Stimulated activated CD8-positive, alpha-beta memory T cell treated with anti-CD3 and anti-CD28 coated beads, Interleukin-7, amount 100 ng/mL, for 48 hours (primary cell): ENCODE measurements at regions not wholly inside any gene's neighbourhood (a gene's known extent, or its start where the extent isn't known, plus 50 kb on each side); places are given as distances from the start of the nearest gene placed in this dataset.
"Not testable (repeated sequence)": the region's sequence is repeated elsewhere in the genome, so short reads cannot be mapped to it uniquely, and the experiment has no call there.

Experiments
- DNase-seq, 2 donors: peaks; one replicate each; pipeline ENCODE4 v3.0.0-alpha.2; 2020; ENCODE audit warnings: low read depth in 1 of 2; ENCODE audit errors: extremely low read depth in 1 of 2

GRCh38 chr6:148016013-148016412 is 326.6 kb upstream of the SASH1 start:
- no peak for DNase-seq

DNA sequence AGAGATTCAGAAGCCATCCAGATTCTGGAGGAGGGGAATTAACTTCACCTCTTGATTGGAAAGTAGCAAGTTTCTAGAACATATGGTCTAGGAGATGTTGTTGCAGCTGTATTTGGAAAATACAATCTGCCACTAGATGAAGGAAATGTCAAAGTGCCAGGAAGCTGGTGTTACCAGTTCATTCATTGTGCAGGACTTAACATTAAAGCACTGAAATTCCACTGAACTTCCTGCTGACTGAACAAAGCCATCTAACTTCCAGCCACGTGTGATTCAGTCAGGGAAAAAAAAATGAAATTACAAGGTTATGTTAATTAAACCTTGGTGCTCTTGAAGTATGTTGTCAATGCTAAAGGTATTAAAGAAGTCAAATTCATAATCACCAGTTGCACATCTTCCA is 321.5 kb upstream of the SASH1 start:
- DNase-seq, result no peak

GRCh38 chr6:148021699-148022098 is 320.9 kb upstream of the SASH1 start:
- no peak for DNase-seq

- not testable (repeated sequence) for DNase-seq
Observed at GRCh38 chr6:148022279-148022678, 320.4 kb upstream of the SASH1 start.

DNA sequence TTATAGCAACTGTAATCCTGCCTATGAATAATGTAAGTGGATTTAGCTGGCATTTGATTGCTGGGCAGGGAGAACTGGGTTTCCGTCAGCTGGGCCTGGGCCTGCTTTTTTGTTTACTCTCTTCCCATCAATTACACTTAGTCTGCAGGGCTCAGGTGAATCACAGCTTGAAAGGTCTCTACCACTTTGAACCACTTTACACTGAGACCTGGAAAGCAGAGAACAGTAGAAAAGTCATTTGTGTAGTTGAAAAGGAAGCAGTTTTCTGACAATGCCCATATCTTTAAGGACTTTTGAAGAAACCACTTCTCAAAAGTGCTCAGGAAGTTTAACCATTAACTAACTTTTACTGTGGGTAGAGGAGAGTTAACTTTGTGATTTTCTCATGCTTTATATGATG is 315.4 kb upstream of the SASH1 start:
- DNase-seq, result no peak

GRCh38 chr6:148035806-148036390 is 306.7 kb upstream of the SASH1 start:
- no peak for DNase-seq

DNA sequence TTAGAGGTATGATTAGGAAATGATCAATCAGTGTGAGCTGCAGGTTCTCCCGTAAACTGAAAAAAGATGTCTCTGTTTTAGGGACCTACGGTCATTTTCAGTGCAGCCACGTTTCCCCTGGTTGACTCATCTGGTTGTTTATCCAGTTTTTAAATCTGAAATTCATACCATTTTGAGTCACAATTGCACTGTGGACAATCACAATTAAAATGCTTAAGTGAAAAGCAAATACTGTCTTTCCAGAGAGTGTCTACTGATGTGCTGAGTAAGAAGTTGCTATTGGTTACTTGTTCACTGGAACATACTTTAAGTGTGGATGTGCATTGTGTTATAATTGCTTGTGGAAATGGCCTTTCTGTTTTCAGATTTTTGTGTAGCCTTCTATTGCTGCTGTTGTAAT is 305.1 kb upstream of the SASH1 start:
- no peak for DNase-seq

DNA sequence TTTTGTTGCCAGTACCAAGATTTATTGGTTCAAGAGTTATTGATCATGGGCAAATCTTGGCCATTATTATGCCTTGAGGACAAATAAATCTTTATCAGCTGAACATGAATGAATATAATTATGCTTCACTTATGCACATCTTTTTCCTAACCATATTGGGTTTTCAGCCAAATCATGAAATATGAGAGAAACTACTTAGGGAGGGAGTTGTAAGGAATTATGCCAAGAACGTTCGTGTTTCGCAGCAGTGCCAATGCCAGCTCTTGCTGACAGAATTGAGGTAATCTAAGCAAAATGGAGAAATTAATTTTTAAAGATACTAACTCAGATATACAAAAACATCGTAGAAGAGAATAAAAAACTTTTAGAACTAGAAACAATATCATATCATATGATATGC is 301.1 kb upstream of the SASH1 start:
- DNase-seq, result no peak

GRCh38 chr6:148042536-148042935 is 300.1 kb upstream of the SASH1 start:
- no peak for DNase-seq

DNA sequence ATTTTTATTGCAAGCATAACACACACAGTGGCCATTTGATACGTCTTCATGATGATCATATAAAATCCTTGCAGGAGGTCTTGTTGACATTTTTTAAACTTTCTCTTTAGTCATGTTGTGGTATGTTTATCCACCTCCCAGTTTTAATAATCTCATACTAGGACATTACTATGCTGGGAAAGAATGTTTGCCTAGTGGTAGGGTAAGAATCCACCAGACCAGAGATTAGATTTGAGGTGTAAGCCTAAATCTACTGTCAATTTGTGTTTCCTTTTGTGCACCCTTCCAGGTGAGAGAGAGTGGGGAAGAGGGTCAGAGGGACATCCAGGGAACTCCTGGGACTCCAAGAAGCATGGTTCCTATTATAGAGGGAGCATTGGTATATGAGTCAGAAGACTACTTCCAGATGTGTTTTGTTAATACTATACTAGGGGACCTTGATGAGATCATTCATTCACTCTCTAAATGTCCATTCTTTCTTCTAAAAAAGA is 298.3 kb upstream of the SASH1 start:
- DNase-seq, result no peak

GRCh38 chr6:148044921-148045320 is 297.7 kb upstream of the SASH1 start:
- DNase-seq, result no peak

DNA sequence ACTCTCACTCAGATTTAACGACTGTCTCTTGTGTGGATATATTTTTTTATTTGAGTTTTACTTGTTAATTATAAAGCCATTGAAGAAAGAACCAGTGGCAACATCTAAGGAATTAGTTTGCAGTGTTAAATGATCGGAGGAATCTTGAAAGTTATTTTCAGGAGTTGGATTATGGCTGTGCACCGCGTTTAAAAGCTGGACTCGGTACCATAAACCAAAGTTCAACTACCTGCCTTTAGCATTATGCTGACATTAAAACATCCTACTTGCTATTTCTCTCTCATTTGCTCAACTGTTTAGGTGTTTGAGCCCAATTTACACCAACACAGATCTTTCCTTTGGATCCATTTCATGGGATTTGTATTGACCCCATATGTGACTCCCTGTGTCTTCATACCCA is 289.4 kb upstream of the SASH1 start:
- no peak for DNase-seq

DNA sequence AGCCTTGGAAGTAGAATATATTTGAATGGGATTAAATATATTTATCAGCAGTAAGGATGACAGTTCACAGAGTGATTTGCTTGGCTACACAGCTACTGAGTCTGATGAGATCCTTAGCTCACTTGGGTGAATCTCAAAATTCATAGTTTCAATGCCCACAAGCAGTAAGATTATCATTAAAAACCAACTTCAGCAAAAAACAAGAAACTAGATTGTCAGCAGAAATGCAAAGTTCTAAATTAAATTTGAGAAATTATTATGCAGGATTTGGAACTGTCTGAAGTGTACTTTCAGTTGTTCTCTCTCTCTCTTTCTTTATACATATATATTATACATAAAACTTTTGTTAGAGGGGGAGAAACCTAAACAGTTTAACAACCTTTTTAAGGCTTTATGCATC is 288.8 kb upstream of the SASH1 start:
- DNase-seq, result no peak

DNA sequence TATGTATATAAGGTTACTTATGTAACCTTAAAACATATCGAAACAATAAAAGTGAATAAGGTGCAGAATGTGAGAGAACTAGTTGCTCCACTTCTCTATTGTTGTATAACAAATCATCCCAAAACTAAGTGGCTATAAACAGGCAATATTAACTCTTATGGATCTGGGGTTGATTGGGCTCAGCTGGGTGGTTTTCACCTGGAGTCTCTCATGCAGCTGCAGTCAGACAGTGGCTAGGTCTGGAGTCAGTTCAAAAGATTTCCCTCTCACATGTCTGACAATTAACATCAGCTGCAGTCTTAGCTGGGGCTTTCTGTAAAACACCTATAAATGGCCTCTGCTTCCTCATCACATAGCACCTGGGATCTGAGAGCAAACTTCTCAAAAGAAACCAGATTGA is 288.4 kb upstream of the SASH1 start:
- DNase-seq, result no peak

- DNase-seq, result no peak
Observed at GRCh38 chr6:148055419-148055818, 287.2 kb upstream of the SASH1 start.

- no peak for DNase-seq
Observed at GRCh38 chr6:148059869-148060268, 282.8 kb upstream of the SASH1 start.

GRCh38 chr6:148064406-148065134 is 278.1 kb upstream of the SASH1 start:
- no peak for DNase-seq

DNA sequence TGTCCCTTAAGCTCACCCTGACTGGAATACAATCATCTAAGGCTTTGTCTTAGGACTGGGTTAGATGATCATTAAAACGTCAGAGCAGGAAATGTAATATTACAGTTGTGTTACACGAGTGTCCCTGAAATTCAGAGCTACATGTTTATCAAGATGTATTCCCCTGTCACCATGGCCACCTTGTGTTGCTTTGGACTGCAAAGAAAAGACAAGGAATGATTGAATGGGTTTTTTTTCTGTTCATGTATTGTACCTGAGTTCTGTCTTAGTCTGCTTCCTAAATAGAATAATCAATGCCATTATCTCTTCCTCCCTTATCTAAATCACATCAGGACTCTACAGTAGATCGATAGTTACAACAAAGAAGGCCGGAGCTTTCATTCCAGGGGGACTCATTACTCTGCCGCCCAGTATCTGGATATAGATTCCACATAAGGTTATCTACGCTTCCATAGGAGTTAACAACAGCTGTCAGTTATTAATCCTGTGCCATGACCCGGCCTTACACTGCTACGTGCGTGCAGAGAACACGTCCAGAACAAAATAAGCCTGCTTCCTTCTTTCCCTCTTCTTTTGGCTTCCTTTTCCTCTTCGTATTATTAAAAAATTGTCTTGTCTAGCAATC is 274.1 kb upstream of the SASH1 start:
- no peak for DNase-seq

DNA sequence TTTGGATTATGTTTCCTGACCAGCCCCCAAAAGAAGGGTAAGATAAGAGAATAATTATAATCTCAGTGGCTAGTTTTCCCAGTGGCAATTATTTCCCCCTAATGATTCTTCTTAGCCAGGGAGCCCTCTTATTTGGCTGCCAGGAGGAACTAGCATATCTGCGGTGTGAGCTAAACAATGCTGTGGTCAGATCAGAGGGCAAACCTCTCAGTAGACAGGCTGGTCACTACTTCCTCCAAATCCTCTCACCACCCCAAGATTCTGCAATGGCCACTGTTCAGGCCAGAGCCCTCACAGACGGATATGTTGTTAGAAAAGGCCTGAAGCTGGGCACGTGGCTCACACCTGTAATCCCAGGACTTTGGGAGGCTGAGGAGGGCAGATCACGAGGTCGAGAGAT is 273.4 kb upstream of the SASH1 start:
- no peak for DNase-seq

GRCh38 chr6:148074291-148074690 is 268.3 kb upstream of the SASH1 start:
- no peak for DNase-seq

- DNase-seq, result no peak
Observed at GRCh38 chr6:148074738-148075137, 267.9 kb upstream of the SASH1 start.

- DNase-seq, result no peak
Observed at GRCh38 chr6:148075352-148075751, 267.3 kb upstream of the SASH1 start.
